GM13977 (cell line): ENCODE measurements at regions not wholly inside any gene's neighbourhood (a gene's known extent, or its start where the extent isn't known, plus 50 kb on each side); places are given as distances from the start of the nearest gene placed in this dataset.

ENCODE experiments used
- DNase-seq: peaks from one replicate; pipeline ENCODE4 v3.0.0; 2012; ENCODE audit warnings: low spot score
- in situ Hi-C: fragments of 300-500 bp; cut with MboI; formaldehyde crosslinking; loops from one replicate; pipeline ENCODE4 v1.12.0; 2022; ENCODE audit warnings: low sequenced_read_pairs, low pct_unique_long_range_greater_than_20kb, mixed read lengths, inconsistent platforms; ENCODE audit not compliant: unreplicated experiment
- TF ChIP-seq, protein P1 (sequence below): IDR thresholded peaks from 2 replicates; pipeline ENCODE4 v1.5.1; 2012; ENCODE audit warnings: mild to moderate bottlenecking, control low read depth; ENCODE audit not compliant: insufficient read depth; ENCODE audit errors: extremely low read depth, missing control alignments

DNA sequence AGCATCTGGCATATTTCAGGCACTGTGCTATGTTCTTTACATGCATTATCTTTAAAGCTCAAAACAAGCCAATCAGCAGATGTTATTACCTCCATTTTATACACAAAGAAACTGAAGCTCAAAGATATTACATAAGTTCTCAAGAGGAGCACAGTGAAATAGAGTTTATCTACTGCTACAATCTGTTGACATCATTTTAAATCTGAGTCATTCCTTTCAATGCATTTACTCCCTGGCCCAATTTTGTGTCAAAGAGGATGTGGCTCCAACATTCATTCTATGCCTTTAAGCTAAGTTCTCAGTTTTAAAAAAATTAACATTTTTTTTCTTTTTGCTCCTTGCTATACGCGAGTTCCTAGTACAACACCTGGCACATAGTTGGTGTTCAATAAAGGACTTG is 486.3 kb upstream of the ZNF462 start:
- TF ChIP-seq, protein P1, sequence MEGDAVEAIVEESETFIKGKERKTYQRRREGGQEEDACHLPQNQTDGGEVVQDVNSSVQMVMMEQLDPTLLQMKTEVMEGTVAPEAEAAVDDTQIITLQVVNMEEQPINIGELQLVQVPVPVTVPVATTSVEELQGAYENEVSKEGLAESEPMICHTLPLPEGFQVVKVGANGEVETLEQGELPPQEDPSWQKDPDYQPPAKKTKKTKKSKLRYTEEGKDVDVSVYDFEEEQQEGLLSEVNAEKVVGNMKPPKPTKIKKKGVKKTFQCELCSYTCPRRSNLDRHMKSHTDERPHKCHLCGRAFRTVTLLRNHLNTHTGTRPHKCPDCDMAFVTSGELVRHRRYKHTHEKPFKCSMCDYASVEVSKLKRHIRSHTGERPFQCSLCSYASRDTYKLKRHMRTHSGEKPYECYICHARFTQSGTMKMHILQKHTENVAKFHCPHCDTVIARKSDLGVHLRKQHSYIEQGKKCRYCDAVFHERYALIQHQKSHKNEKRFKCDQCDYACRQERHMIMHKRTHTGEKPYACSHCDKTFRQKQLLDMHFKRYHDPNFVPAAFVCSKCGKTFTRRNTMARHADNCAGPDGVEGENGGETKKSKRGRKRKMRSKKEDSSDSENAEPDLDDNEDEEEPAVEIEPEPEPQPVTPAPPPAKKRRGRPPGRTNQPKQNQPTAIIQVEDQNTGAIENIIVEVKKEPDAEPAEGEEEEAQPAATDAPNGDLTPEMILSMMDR = no peak
- DNase-seq = no peak
- in situ Hi-C loops = no loop called here

DNA sequence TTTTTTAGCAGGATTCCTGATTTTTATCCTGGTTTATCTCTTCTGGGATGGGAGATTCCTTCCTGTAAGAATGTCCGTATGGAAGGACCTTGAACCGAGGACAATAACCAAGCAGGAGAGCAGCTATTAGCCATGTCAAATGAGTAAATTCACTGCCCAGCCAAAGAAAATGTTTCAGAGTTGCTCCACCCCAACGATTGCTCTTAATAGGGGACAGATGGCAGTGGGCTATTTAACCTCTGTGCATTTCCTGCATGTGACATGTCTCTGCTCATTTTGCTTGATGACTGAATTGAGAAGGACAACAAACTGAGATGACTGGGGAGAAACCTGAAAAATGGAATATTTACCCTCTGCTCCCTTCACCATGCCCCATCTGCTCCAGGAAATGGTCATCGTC is 479.9 kb upstream of the ZNF462 start:
- no peak for DNase-seq
- in situ Hi-C loops = no loop called here
- TF ChIP-seq, protein P1 = no peak

DNA sequence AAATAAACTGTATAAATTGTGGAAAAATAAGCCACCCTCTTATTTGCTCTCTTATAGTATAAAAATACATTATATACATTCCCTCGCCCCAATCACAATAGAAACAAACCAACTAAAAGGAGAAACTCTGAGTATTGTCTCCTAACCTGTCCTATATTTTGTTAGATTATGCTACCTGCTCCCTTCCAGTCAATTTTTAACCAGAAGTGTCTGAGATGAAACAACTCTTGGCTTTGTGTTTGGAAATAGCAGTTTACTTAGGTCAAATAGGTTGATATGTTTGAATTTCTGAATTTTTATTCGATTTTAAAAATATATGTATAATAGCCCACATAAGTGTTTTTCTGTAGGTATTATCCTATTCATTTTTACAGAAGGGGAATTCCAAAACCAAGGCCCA is 475.0 kb upstream of the ZNF462 start:
- no peak for DNase-seq
- in situ Hi-C loops = no loop called here

DNA sequence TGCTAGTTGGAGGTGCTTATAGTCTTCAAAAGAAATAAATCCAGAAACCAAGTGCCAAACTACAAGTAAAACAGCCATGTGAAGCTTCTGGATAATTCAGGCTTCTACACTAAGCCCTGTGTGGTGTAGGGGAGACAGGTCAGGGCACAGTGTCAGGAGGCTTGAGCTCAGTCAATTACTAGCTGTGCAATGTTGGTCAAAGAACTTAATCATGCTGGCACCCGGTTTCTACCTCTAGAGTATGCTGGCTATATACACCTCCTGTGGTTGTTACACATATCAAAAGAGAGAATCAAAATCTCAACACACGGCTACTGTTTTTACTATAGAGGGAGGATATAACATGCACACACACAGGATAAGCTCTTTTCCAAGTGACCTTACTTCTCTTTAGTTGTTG is 469.7 kb upstream of the ZNF462 start:
- TF ChIP-seq, protein P1 = no peak
- DNase-seq = no peak
- in situ Hi-C loops = no loop called here

More for the DNA sequence above, 475.0 kb upstream of the ZNF462 start:
- TF ChIP-seq, protein P1 = no peak

DNA sequence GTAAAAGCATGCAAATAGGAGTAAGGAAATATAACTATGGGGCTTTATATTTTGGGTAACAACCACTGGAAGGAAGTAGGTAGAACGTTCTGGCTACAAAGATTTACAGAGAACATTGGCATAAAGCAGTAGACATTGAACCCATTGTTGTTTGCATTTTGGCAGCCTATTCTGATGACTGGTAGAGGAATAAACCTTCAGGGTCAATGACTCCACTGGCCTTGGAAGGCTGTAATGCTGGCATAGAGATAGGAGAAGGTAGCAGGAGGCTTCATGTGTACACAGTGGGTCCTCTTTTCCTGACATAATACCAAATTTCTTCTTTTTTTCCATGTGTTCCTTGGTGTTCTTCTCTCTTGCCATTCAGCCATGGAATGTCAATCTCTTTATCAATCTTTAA is 462.8 kb upstream of the ZNF462 start:
- TF ChIP-seq, protein P1 = no peak
- in situ Hi-C loops = no loop called here
- no peak for DNase-seq

DNA sequence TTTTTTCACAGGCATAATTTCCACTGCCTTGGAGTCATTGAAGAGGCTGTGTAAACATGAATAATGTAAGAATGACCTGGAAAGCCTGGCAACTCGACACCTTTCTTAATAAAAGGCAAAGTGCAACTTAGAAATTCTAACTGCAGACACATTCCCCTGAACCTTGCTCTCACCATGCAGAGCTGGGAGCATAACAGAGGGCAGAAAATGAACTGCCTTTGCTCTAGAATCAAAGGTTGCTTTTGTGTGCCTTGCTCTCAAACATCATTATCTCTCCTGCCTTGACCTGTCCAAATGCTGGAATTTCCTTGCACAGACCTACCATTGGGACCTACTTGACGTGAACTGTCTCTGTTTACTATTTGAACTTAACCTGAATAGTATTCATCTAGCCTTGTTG is 462.0 kb upstream of the ZNF462 start:
- DNase-seq = no peak
- in situ Hi-C loops = no loop called here
- TF ChIP-seq, protein P1 = no peak

DNA sequence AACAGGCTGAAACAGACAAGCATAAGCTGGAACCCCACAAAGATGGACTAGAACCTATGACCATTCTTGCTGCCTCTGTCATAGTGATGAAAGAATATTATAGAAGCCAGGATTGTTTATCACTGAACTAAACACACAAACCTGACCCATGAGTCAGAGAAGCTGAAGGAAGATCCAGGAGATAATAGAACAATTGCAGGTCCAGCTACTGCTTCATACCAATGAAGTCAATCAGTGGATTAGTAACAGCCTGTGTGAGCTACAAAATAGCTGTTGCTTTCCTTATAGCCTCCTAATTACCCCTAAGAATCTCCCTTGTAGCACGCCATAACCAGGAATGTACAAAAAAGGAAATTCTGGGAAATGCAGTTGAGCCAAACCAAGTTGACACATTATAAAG is 459.9 kb upstream of the ZNF462 start:
- in situ Hi-C loops = no loop called here
- DNase-seq = no peak
- TF ChIP-seq, protein P1 = no peak
